HG02763 (cell line): ENCODE measurements at regions not wholly inside any gene's neighbourhood (a gene's known extent, or its start where the extent isn't known, plus 50 kb on each side); places are given as distances from the start of the nearest gene placed in this dataset.

Experiments used
- ATAC-seq: cut with Tn5 transposase; IDR thresholded peaks from one replicate; pipeline ENCODE4 v1.9.1; 2021; ENCODE audit warnings: mild to moderate bottlenecking, moderate library complexity; ENCODE audit not compliant: unreplicated experiment

- no peak for ATAC-seq
These were observed 86.9 kb upstream of the PRR23E start for GRCh38 chr3:127106053-127106452.

GRCh38 chr3:127106456-127106855, 86.5 kb upstream of the PRR23E start:
- no peak for ATAC-seq

GRCh38 chr3:127107002-127107401, 85.9 kb upstream of the PRR23E start:
- ATAC-seq, result no peak

- ATAC-seq, result no peak
These were observed 85.2 kb upstream of the PRR23E start for GRCh38 chr3:127107491-127108375.

- ATAC-seq, result no peak
These were observed 84.1 kb upstream of the PRR23E start for GRCh38 chr3:127108796-127109195.

GRCh38 chr3:127110982-127111693, 81.8 kb upstream of the PRR23E start:
- no peak for ATAC-seq

GRCh38 chr3:127112796-127113570, 79.9 kb upstream of the PRR23E start:
- no peak for ATAC-seq

GRCh38 chr3:127113571-127113891, 79.4 kb upstream of the PRR23E start:
- ATAC-seq, result no peak

- no peak for ATAC-seq
These were observed 78.4 kb upstream of the PRR23E start for GRCh38 chr3:127114337-127115070.

- ATAC-seq, result no peak
These were observed 77.1 kb upstream of the PRR23E start for GRCh38 chr3:127115691-127116351.

- ATAC-seq, result no peak
These were observed 74.6 kb upstream of the PRR23E start for GRCh38 chr3:127118366-127118765.

GRCh38 chr3:127119693-127120464, 73.1 kb upstream of the PRR23E start:
- ATAC-seq, result no peak

GRCh38 chr3:127120851-127121647, 71.9 kb upstream of the PRR23E start:
- no peak for ATAC-seq

- no peak for ATAC-seq
These were observed 71.0 kb upstream of the PRR23E start for GRCh38 chr3:127121885-127122284.

GRCh38 chr3:127123533-127123932, 69.4 kb upstream of the PRR23E start:
- ATAC-seq, result no peak

GRCh38 chr3:127124120-127124519, 68.8 kb upstream of the PRR23E start:
- ATAC-seq, result no peak

- no peak for ATAC-seq
These were observed 61.3 kb upstream of the PRR23E start for GRCh38 chr3:127131424-127132170.

GRCh38 chr3:127132876-127133275, 60.1 kb upstream of the PRR23E start:
- no peak for ATAC-seq
